Activated CD4-positive, CD25-positive, alpha-beta regulatory T cell (primary cell): ENCODE measurements at regions not wholly inside any gene's neighbourhood (a gene's known extent, or its start where the extent isn't known, plus 50 kb on each side); places are given as distances from the start of the nearest gene placed in this dataset.
"Not testable (repeated sequence)": the region's sequence is repeated elsewhere in the genome, so short reads cannot be mapped to it uniquely, and the experiment has no call there.

Source experiments
- DNase-seq, 4 experiments: peaks; one replicate each; lab custom pipeline; 2025; lab: John Stamatoyannopoulos, UW

DNA sequence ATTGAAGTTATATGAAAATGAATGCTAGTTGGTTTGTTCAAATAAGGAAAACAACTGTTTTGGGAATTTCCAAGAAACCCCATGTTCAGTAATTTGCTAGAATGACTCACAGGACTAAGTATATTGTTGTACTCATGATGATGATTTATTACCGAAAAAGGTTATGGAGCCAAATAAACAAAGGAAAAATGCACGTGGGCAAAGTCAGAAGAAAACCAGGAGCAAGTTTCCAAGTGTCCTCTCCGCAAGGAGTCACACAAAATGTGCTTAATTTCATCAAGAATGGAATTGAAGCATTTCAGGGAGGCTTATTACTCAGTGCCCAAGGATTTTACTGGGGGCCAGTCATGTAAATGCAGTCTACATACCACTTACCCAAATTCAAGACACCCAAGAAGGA, 1652.4 kb upstream of the TMEFF2 start:
- no peak for DNase-seq

- no peak for DNase-seq
These were observed 1650.9 kb upstream of the TMEFF2 start for GRCh38 chr2:193845604-193846003.

DNA sequence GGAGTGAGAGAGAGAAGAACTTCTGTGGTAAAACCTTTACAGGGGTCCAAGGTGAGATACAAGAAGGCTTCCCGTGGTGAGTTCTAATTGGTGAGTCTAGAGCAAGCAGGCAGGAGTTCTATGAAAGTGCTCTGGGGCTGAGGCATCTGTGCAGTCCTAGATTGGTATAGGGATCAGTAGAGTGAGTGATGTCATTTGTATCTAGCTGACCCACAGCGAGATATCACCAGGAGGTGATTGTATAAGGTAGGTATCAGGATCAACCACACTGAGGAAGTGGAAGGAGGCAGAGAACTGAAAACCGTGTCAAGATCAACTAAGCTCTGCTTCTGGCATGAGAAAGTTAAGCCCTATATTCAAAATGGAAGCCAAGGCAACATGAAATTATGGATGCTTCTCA, 1648.9 kb upstream of the TMEFF2 start:
- no peak for DNase-seq

- DNase-seq: no peak
These were observed 1646.8 kb upstream of the TMEFF2 start for GRCh38 chr2:193841384-193842150.

GRCh38 chr2:193837111-193837738, 1642.5 kb upstream of the TMEFF2 start:
- DNase-seq: no peak

DNA sequence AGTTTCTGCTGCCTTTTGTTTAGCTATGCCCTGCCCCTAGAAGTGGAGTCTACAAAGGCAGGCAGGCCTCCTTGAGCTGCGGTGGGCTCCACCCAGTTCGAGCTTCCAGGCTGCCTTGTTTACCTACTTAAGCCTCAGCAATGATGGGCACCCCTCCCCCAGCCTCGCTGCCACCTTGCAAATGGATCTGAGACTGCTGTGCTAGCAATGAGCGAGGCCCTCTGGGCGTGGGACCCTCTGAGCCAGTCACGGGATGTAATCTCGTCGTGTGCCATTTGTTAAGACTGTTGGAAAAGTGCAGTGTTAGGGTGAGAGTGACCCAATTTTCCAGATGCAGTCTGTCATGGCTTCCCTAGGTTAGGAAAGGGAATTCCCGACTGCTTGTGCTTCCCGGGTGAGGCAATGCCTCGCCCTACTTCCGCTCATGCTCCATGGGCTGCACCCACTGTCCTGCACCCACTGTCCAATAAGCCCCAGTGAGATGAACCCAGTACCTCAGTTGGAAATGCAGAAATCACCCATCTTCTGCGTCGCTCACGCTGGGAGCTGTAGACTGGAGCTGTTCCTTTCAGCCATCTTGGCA, 1641.8 kb upstream of the TMEFF2 start:
- not testable (repeated sequence) for DNase-seq

GRCh38 chr2:193833895-193834294, 1639.2 kb upstream of the TMEFF2 start:
- DNase-seq: not testable (repeated sequence)

GRCh38 chr2:193824474-193824873, 1629.7 kb upstream of the TMEFF2 start:
- no peak for DNase-seq

DNA sequence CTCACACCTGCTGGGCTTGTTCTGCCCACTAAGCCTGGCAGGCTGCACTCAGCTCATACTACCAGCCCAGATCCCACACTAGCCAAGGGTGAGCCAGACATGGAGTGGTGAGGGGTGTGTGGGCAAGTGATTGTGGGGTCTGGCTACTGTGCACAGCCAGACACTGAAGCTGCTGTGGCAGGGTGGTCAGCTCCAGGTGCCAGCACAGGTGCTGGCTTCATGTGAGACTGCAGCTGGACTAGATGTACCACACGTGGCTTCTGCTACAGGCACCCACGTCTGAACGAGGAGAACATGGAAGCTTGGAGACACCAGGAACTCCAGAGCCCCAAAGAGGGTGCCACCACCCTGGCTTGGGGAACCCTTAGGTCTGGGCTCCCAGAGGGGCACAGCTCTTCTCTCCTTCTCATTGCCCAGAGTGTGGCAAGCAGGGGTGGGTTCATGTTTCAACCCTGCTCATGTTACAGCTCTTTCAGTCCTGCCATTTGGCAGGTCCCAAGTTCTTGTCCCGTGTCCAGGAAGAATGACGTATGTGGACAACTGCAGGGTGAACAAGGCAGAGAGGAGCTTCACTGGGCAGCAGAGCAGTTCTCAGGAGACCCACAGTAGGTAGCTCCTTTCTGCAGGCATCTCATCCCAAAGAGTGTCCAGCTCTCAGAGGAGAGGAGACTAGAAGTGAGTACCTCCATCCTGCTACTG, 1624.2 kb upstream of the TMEFF2 start:
- DNase-seq: no peak

GRCh38 chr2:193816008-193816407, 1621.3 kb upstream of the TMEFF2 start:
- no peak for DNase-seq

- no peak for DNase-seq
These were observed 1615.8 kb upstream of the TMEFF2 start for GRCh38 chr2:193810533-193810932.

DNA sequence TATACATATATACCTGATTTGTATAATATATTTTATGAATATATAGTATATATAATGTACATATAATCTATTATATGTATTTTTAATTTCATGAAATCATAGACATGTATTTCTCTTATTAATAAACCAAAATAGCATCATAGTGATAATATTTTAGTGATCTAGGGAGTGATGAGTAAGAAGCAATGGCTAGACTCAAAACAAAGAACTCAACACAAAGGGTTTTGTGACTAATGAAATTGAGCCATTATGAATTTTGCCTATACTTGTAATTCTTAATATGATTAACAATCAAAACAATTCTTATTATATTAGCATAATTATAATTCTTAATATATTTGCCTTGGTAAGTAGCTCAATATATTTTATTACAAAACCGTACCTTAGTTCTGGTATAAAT, 1614.1 kb upstream of the TMEFF2 start:
- no peak for DNase-seq

GRCh38 chr2:193806088-193806774, 1611.5 kb upstream of the TMEFF2 start:
- DNase-seq: no peak

GRCh38 chr2:193796847-193797246, 1602.1 kb upstream of the TMEFF2 start:
- DNase-seq: no peak

- DNase-seq: no peak
These were observed 1599.2 kb upstream of the TMEFF2 start for GRCh38 chr2:193793914-193794313.

DNA sequence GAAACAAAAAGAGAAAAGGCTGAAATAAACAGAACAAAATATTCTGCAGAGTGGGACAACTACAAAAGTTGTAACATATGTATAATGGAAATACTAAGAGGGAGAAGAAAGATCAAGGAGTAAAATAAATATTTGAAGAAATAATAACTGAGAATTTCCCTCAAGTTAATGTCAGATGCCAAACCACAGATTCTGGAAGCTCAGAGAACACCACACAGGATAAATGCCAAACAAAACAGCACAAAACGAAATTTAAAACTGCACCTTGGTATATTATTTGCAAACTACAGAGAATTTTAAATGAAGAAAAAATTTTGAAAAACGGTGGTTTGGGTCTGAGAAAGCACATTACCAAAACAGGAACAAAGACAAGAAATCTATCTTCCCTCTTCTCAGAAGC, 1588.9 kb upstream of the TMEFF2 start:
- no peak for DNase-seq

GRCh38 chr2:193778293-193778692, 1583.6 kb upstream of the TMEFF2 start:
- no peak for DNase-seq

- no peak for DNase-seq
These were observed 1582.3 kb upstream of the TMEFF2 start for GRCh38 chr2:193776988-193777387.

DNA sequence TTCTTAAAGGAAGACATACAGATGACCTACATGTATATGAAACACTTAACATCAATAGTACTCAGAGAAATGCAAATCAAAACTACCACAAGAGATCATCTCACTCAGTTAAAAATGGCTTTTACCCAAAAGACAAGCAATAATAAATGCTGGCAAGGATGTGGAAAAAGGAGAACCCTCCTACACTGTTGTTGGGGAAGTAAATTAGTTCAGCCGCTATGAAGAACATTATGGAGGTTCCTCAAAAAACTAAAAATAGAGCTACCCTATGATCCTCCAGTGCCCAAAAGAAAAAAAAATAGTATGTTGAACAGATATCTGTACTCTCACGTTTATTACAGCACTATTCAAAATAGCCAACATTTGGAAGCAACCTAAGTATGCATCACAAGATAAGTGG, 1579.4 kb upstream of the TMEFF2 start:
- no peak for DNase-seq

GRCh38 chr2:193751299-193751698, 1556.6 kb upstream of the TMEFF2 start:
- DNase-seq: no peak

DNA sequence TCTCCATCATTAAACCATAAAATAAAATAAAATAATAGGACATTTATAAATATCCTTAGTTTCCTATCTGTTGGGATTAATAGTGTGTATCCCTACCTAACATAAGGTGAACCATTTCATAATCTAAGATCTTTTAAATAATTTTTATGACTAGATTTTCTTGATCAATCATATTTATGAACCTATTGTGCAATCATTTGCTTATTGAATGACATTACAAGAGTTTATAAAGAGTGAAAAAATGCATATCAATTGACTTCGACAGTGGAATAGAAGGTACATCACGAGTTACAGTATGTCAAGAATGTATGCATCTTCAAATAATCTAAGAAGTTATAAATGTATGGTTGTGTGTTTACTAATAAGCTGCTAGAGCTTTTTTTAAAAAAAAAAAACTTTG, 1554.8 kb upstream of the TMEFF2 start:
- DNase-seq: no peak

GRCh38 chr2:193743089-193743488, 1548.4 kb upstream of the TMEFF2 start:
- DNase-seq: no peak
